ENCODE measurements at regions not wholly inside any gene's neighbourhood (a gene's known extent, or its start where the extent isn't known, plus 50 kb on each side); places are given as distances from the start of the nearest gene placed in this dataset.

- no peaks in the 10 kb centered on the region for H3K36me3 ChIP-seq
- TF ChIP-seq CTCF (IDR thresholded peaks at IDR 0.05) = no peak
- TF ChIP-seq POLR2A (IDR thresholded peaks at IDR 0.05) = no peak
- no peak for TF ChIP-seq EP300 (IDR thresholded peaks at IDR 0.05)
- TF ChIP-seq POLR2AphosphoS5 (IDR thresholded peaks at IDR 0.05) = no peak
- H3K27me3 ChIP-seq = no peaks in the 10 kb centered on the region
- WGBS, 2 donors (ENCODE audit: low coverage in 1 of 2) = 62 to 77% methylated on average over 2 to 3 of the region's 3 CpGs
- no peaks in the 10 kb centered on the region for H3K9me3 ChIP-seq
- ATAC-seq = no peak
- H3K4me3 ChIP-seq = no peak overlapping the region
- H3K4me1 ChIP-seq = no peaks in the 10 kb centered on the region
- H3K27ac ChIP-seq = no peak overlapping the region
Observed at GRCh38 chr5:152804179-152804578, 399.1 kb upstream of the NMUR2 start.

GRCh38 chr5:152811988-152812387 lies 406.9 kb upstream of the NMUR2 start:
- 81 to 88% methylated on average over 4 to 5 of the region's 5 CpGs for WGBS, 2 donors (ENCODE audit: low coverage in 1 of 2)
- no peak for TF ChIP-seq POLR2AphosphoS5 (IDR thresholded peaks at IDR 0.05)
- no peak for TF ChIP-seq POLR2A (IDR thresholded peaks at IDR 0.05)
- TF ChIP-seq CTCF (IDR thresholded peaks at IDR 0.05) = no peak
- no peak for TF ChIP-seq EP300 (IDR thresholded peaks at IDR 0.05)
- H3K27ac ChIP-seq = no peak overlapping the region
- ATAC-seq = no peak
- peaks cover 0 to 4% (median 0%) of the 10 kb centered on the region in 3 donors for H3K9me3 ChIP-seq
- no peaks in the 10 kb centered on the region for H3K36me3 ChIP-seq
- no peak overlapping the region for H3K4me3 ChIP-seq
- no peaks in the 10 kb centered on the region for H3K27me3 ChIP-seq
- H3K4me1 ChIP-seq = no peaks in the 10 kb centered on the region

- Histone ChIP-seq H3K27ac (no peak overlapping the region), H3K4me3 (no peak overlapping the region), H3K27me3 (no peaks in the 10 kb centered on the region), H3K36me3 (no peaks in the 10 kb centered on the region), H3K4me1 (no peaks in the 10 kb centered on the region), H3K9me3 (peaks cover 0 to 4% (median 0%) of the 10 kb centered on the region in 3 donors)
- ATAC-seq = no peak
- 30 to 42% methylated on average over 6 of the region's 6 CpGs for WGBS, 2 donors (ENCODE audit: low coverage in 1 of 2)
- no peak for TF ChIP-seq POLR2AphosphoS5 (IDR thresholded peaks at IDR 0.05)
- no peak for TF ChIP-seq CTCF (IDR thresholded peaks at IDR 0.05)
Observed at GRCh38 chr5:152813526-152813925, 408.4 kb upstream of the NMUR2 start.

- no peak overlapping the region for H3K4me3 ChIP-seq
- TF ChIP-seq POLR2A (IDR thresholded peaks at IDR 0.05) = no peak
- no peak for TF ChIP-seq POLR2AphosphoS5 (IDR thresholded peaks at IDR 0.05)
- no peak for TF ChIP-seq EP300 (IDR thresholded peaks at IDR 0.05)
- TF ChIP-seq CTCF (IDR thresholded peaks at IDR 0.05) = no peak
- H3K9me3 ChIP-seq = no peaks in the 10 kb centered on the region
- no peaks in the 10 kb centered on the region for H3K27me3 ChIP-seq
- no peak overlapping the region for H3K27ac ChIP-seq
- H3K36me3 ChIP-seq = no peaks in the 10 kb centered on the region
- ATAC-seq = no peak
- no peaks in the 10 kb centered on the region for H3K4me1 ChIP-seq
Observed at GRCh38 chr5:152819891-152820290, 414.8 kb upstream of the NMUR2 start.

GRCh38 chr5:152824316-152824715 lies 419.2 kb upstream of the NMUR2 start:
- TF ChIP-seq POLR2AphosphoS5 (IDR thresholded peaks at IDR 0.05) = no peak
- no peak for TF ChIP-seq EP300 (IDR thresholded peaks at IDR 0.05)
- no peak for TF ChIP-seq POLR2A (IDR thresholded peaks at IDR 0.05)
- no peak for TF ChIP-seq CTCF (IDR thresholded peaks at IDR 0.05)
- no peaks in the 10 kb centered on the region for H3K4me1 ChIP-seq
- H3K36me3 ChIP-seq = no peaks in the 10 kb centered on the region
- WGBS, 2 donors (ENCODE audit: low coverage in 1 of 2) = 83 to 90% methylated on average over 3 of the region's 3 CpGs
- no peak overlapping the region for H3K4me3 ChIP-seq
- H3K27ac ChIP-seq = no peak overlapping the region
- no peaks in the 10 kb centered on the region for H3K27me3 ChIP-seq
- ATAC-seq = no peak
- no peaks in the 10 kb centered on the region for H3K9me3 ChIP-seq
